BLaER1 treated with 17β-estradiol and CSF1 and Interleukin-3, amounts not matched to agents 10 nM and 100 nM (cell line): ENCODE measurements at regions not wholly inside any gene's neighbourhood (a gene's known extent, or its start where the extent isn't known, plus 50 kb on each side); places are given as distances from the start of the nearest gene placed in this dataset.

ENCODE experiments used
- H3K27ac ChIP-seq, 11 experiments: shearing (Covaris generic); formaldehyde crosslinking; 2 replicates each; pipeline ENCODE4 v1.8.1; 2022
- H3K27me3 ChIP-seq, 11 experiments: shearing (Covaris generic); formaldehyde crosslinking; 2 replicates each; pipeline ENCODE4 v1.8.1; 2022
- H3K36me3 ChIP-seq, 11 experiments: shearing (Covaris generic); formaldehyde crosslinking; 2 replicates each; pipeline ENCODE4 v1.8.1; 2022
- H3K4me1 ChIP-seq, 10 experiments: shearing (Covaris generic); formaldehyde crosslinking; 2 replicates each; pipeline ENCODE4 v1.8.1; 2022
- H3K4me2 ChIP-seq, 11 experiments: shearing (Covaris generic); formaldehyde crosslinking; 2 replicates each; pipeline ENCODE4 v1.8.1; 2022
- H3K4me3 ChIP-seq, 10 experiments: shearing (Covaris generic); formaldehyde crosslinking; 2 replicates each; pipeline ENCODE4 v1.8.1; 2022
- H3K9ac ChIP-seq, 11 experiments: shearing (Covaris generic); formaldehyde crosslinking; 2 replicates each; pipeline ENCODE4 v1.8.1; 2022
- H3K9me3 ChIP-seq, 11 experiments: shearing (Covaris generic); formaldehyde crosslinking; replicated peaks in 1 of 11; 2 replicates each; pipeline ENCODE4 v1.8.1; 2022
- H4K20me1 ChIP-seq, 11 experiments: shearing (Covaris generic); formaldehyde crosslinking; 2 replicates each; pipeline ENCODE4 v1.8.1; 2022
- Cebpa-rat ChIP-seq, 11 experiments: shearing (Covaris generic); IDR thresholded peaks; 2 replicates each; pipeline ENCODE4 v1.8.1; 2022

DNA sequence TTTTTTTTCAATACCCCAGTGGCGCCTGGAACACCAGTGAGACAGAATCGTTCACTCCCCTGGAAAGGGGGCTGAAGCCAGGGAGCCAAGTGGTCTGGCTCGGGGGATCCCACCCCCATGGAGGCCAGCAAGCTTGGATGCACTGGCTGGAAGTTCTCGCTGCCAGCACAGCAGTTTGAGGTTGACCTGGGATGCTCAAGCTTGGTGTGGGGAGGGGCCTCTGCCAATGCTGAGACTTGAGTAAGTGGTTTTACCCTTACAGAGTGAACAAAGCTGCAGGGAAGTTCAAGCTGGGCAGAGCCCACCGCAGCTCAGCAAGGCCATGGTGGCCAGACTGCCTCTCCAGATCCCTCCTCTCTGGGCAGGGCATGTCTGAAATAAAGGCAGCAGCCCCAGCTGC is 276.2 kb upstream of the CNTN6 start:
- Histone ChIP-seq H3K9me3 (no peaks in the 10 kb centered on the region), H3K27me3 (no peaks in the 10 kb centered on the region), H3K4me3 (no peak overlapping the region), H3K27ac (no peak overlapping the region), H3K36me3 (no peaks in the 10 kb centered on the region), H3K4me1 (no peaks in the 10 kb centered on the region), H3K9ac (no peak overlapping the region), H3K4me2 (no peak overlapping the region), H4K20me1 (no peaks in the 10 kb centered on the region)
- TF ChIP-seq Cebpa-rat (IDR thresholded peaks at IDR 0.05): no peak

DNA sequence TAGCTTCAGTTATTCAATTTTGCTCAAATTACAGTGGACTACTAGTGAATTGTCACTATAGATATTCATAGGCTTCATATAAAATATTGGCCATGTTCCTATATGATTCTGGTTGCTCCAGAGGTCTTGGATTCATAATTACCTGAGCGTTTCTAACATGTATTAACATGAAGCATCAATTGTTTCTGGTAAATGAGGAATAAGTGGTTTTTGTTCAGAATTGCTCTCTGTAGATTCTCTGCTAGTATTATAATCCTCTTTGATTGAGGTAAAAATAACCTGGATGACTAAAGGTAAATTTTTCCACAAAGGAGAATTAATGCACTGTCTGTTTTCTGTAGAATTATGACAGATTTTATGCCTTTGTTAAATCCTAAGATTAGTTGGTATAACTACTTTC is 258.1 kb upstream of the CNTN6 start:
- H3K4me3 ChIP-seq: no peak overlapping the region
- no peak for TF ChIP-seq Cebpa-rat (IDR thresholded peaks at IDR 0.05)

DNA sequence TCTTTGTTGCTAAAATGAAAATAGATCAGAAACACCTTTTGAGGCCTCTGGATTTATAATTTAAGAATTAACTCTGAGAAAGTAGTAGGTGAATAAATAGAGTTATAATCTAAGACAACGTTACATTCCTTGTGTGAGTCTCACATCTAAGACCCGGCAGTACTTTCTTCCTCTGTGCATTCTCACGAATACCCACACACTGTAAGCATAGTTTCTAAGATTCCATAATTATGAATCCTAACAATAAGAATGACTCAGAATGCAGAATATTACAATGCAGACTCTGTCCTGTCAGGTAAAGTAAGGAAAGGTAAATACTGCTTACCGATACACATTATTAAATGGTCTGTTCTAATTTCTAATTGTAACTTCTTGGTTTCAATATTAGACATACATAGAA is 257.7 kb upstream of the CNTN6 start:
- no peaks in the 10 kb centered on the region for H3K4me1 ChIP-seq
- H3K9me3 ChIP-seq: peaks cover 8 to 10% (median 9%) of the 10 kb centered on the region in 11 experiments
- H3K9ac ChIP-seq: no peak overlapping the region
- no peak overlapping the region for H3K27ac ChIP-seq
- no peak overlapping the region for H3K4me3 ChIP-seq
- TF ChIP-seq Cebpa-rat (IDR thresholded peaks at IDR 0.05): no peak
- no peaks in the 10 kb centered on the region for H3K36me3 ChIP-seq
- no peak overlapping the region for H3K4me2 ChIP-seq
- no peaks in the 10 kb centered on the region for H3K27me3 ChIP-seq
- no peaks in the 10 kb centered on the region for H4K20me1 ChIP-seq

More for the DNA sequence above, 258.1 kb upstream of the CNTN6 start:
- Histone ChIP-seq H3K9me3 (peaks cover 12 to 15% (median 13%) of the 10 kb centered on the region in 11 experiments), H4K20me1 (no peaks in the 10 kb centered on the region), H3K27ac (no peak overlapping the region), H3K4me1 (no peaks in the 10 kb centered on the region), H3K36me3 (no peaks in the 10 kb centered on the region), H3K9ac (no peak overlapping the region), H3K27me3 (no peaks in the 10 kb centered on the region), H3K4me2 (no peak overlapping the region)

DNA sequence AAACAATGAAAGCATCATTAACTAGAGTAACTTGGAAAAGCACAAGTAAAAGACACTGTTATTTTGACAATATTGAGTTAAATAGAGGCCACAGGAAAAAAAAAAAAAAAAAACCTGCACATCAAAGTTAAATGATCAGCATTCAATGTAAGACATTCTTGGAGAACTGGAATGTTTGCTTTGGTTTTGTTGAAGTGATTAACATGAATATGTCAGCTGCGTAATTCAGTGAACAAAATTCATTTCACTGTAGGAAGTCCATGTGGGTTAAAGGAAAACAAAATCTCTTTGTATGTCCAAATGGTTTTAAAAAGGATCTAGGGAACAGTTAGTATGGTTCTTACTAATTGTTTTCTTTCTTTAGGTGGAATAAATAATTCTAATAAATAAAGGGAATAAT is 252.8 kb upstream of the CNTN6 start:
- H3K27me3 ChIP-seq: no peaks in the 10 kb centered on the region
- H3K4me2 ChIP-seq: no peak overlapping the region
- no peaks in the 10 kb centered on the region for H3K4me1 ChIP-seq
- no peak overlapping the region for H3K9ac ChIP-seq
- H3K36me3 ChIP-seq: no peaks in the 10 kb centered on the region
- H4K20me1 ChIP-seq: no peaks in the 10 kb centered on the region
- H3K27ac ChIP-seq: no peak overlapping the region
- H3K9me3 ChIP-seq: no peaks in the 10 kb centered on the region
- no peak for TF ChIP-seq Cebpa-rat (IDR thresholded peaks at IDR 0.05)
- H3K4me3 ChIP-seq: no peak overlapping the region

DNA sequence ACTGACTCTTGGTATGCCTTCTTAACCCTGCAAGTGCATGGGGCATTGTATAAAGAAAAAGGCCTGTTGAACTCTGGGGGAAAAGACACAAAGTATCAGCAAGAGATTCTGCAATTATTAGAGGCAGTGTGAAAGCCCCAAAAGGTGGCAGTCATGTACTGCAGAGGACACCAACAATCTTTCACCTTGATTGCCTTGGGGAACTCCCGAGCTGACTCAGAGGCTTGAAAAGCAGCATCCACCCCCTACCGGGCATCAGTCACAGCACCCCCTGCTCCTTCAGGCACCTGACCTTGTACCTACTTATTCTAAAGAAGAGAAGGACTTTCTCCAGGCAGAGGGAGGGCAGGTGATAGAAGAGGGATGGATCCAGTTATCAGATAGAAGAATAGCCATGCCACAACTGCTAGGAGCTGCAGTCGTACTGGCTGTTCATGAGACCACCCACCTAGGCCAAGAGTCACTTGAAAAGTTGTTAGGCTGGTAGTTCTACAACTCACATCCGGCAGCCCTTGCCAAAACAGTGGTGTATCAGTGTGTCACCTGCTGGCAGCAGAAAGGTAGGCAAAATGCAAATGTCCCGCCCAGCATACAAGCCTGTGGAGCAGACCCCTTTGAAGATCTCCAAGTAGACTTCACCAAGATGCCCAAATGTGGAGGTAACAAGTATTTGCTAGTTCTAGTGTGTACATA is 241.6 kb upstream of the CNTN6 start:
- Histone ChIP-seq H3K27me3 (no peaks in the 10 kb centered on the region), H3K9me3 (peaks cover 0 to 21% (median 0%) of the 10 kb centered on the region in 11 experiments; a peak in 7 of 22 replicates), H3K27ac (no peak overlapping the region), H3K4me3 (no peak overlapping the region), H3K36me3 (no peaks in the 10 kb centered on the region), H3K4me1 (peaks cover 1 to 10% (median 4%) of the 10 kb centered on the region in 10 experiments; a peak in 15 of 20 replicates), H3K9ac (no peak overlapping the region), H3K4me2 (no peak overlapping the region), H4K20me1 (no peaks in the 10 kb centered on the region)
- no peak for TF ChIP-seq Cebpa-rat (IDR thresholded peaks at IDR 0.05)

DNA sequence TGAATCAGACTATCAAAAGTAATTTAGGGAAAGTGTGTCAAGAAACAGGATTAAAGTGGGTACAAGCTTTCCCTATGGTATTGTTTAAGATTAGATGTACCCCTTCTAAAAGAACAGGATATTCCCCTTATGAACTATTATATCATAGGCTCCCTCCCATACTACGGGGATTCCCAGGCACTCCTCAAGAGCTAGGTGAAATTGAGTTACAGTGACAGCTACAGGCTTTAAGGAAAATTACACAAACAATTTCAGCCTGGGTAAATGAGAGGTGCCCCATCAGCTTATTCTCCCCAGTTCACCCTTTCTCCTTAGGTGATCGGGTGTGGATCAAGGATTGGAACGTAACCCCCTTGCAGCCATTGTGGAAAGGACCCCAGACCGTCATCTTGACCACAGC is 240.8 kb upstream of the CNTN6 start:
- H3K27ac ChIP-seq: no peak overlapping the region
- peaks cover 8 to 18% (median 11%) of the 10 kb centered on the region in 10 experiments; a peak in 16 of 20 replicates for H3K4me1 ChIP-seq
- no peaks in the 10 kb centered on the region for H3K36me3 ChIP-seq
- TF ChIP-seq Cebpa-rat (IDR thresholded peaks at IDR 0.05): no peak
- H3K4me3 ChIP-seq: no peak overlapping the region
- H4K20me1 ChIP-seq: no peaks in the 10 kb centered on the region
- no peak overlapping the region for H3K4me2 ChIP-seq
- peaks cover 0 to 21% (median 0%) of the 10 kb centered on the region in 11 experiments; a peak in 7 of 22 replicates for H3K9me3 ChIP-seq
- H3K27me3 ChIP-seq: no peaks in the 10 kb centered on the region
- H3K9ac ChIP-seq: no peak overlapping the region

DNA sequence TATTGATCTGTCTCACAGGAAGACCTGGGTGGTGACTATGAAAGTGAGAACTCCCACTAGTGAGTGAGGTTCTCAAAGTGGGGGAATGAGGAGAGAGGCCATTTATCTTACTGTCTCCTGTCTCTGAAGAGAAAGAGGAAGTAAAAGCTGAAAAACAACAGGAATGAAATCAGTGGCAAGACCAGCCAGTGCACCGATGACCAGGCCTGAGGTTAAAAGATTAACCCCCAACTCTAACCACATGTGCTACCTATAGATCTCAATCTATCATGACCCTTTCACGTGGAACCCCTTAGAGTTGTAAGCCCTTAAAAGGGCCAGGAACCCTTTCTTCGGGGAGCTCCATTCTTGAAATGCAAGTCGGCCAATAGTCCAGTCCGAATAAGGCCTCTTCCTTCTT is 239.3 kb upstream of the CNTN6 start:
- no peak for TF ChIP-seq Cebpa-rat (IDR thresholded peaks at IDR 0.05)
- H4K20me1 ChIP-seq: no peaks in the 10 kb centered on the region
- H3K4me1 ChIP-seq: peaks cover 8 to 23% (median 12%) of the 10 kb centered on the region in 10 experiments; a peak in 16 of 20 replicates
- no peak overlapping the region for H3K4me3 ChIP-seq
- no peaks in the 10 kb centered on the region for H3K27me3 ChIP-seq
- peaks cover 0 to 21% (median 0%) of the 10 kb centered on the region in 11 experiments; a peak in 7 of 22 replicates for H3K9me3 ChIP-seq
- H3K9ac ChIP-seq: no peak overlapping the region
- H3K4me2 ChIP-seq: no peak overlapping the region
- H3K36me3 ChIP-seq: no peaks in the 10 kb centered on the region
- H3K27ac ChIP-seq: no peak overlapping the region

DNA sequence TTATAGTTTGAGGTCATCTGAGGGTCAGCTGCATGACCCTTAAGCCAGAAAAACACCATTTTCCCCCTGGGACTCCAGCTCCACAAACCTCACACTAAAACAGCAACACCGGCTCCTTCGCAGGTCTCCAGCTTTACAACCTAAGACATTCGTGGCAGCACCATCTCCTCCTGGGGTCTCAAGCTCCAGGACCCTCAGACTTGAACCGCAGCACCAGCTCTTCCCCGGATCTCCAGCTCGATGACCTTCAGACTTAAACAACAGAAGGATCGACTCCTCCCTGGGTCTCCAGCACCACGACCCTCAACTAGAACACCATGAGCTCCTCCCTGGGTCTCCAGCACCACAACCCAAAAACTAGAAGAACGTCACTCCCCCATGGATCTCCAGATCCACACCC is 233.7 kb upstream of the CNTN6 start:
- no peak overlapping the region for H3K9ac ChIP-seq
- no peaks in the 10 kb centered on the region for H3K36me3 ChIP-seq
- H3K27ac ChIP-seq: no peak overlapping the region
- peaks cover 0 to 32% (median 6%) of the 10 kb centered on the region in 11 experiments; a peak in 8 of 22 replicates for H3K9me3 ChIP-seq
- H4K20me1 ChIP-seq: no peaks in the 10 kb centered on the region
- peaks cover 8 to 23% (median 12%) of the 10 kb centered on the region in 10 experiments; a peak in 16 of 20 replicates for H3K4me1 ChIP-seq
- no peak overlapping the region for H3K4me3 ChIP-seq
- no peaks in the 10 kb centered on the region for H3K27me3 ChIP-seq
- no peak overlapping the region for H3K4me2 ChIP-seq
- TF ChIP-seq Cebpa-rat (IDR thresholded peaks at IDR 0.05): no peak

DNA sequence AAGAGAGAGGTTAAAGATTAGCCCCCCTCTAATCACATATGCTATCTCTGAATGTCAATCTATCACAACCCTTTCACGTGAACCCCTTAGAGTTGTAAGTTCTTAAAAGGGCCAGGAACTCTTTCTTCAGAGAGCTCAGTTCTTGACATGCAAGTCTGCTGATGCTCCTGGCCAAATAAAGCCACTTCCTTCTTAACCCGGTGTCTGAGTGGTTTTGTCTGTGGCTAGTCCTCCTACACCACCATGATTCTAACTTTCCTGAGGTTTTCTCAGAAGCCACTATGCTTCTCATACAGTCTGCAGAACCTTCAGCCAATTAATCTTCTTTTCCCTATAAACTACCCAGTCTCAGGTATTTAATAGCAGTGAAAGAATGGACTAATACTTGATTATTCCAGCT is 231.1 kb upstream of the CNTN6 start:
- no peaks in the 10 kb centered on the region for H3K27me3 ChIP-seq
- peaks cover 0 to 30% (median 6%) of the 10 kb centered on the region in 11 experiments; a peak in 8 of 22 replicates for H3K9me3 ChIP-seq
- no peak overlapping the region for H3K4me2 ChIP-seq
- H3K27ac ChIP-seq: no peak overlapping the region
- no peak for TF ChIP-seq Cebpa-rat (IDR thresholded peaks at IDR 0.05)
- no peaks in the 10 kb centered on the region for H3K36me3 ChIP-seq
- no peak overlapping the region for H3K4me3 ChIP-seq
- H3K9ac ChIP-seq: no peak overlapping the region
- H4K20me1 ChIP-seq: no peaks in the 10 kb centered on the region
- peaks cover under 1 to 8% (median 3%) of the 10 kb centered on the region in 10 experiments; a peak in 15 of 20 replicates for H3K4me1 ChIP-seq

DNA sequence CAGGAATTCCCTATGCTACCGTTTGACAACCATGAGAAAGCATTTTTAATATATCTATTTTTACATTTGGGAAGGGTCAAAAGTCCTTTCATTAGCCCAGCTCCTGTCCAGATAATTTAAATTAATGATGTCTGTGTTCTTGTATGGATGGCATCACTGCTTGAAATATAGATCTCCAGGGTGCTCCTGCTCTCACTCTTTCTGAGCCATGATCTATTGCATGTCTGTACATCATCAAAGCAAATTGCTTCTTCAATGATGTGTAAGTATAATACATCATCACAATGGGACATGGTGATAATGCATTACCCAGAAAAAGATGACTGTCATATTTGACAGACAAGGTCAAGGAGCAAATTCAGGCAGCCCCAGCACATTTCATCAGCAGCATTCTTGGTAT is 223.6 kb upstream of the CNTN6 start:
- Histone ChIP-seq H3K4me1 (no peaks in the 10 kb centered on the region), H3K4me2 (no peak overlapping the region), H3K27me3 (no peaks in the 10 kb centered on the region), H3K27ac (no peak overlapping the region), H3K36me3 (no peaks in the 10 kb centered on the region), H4K20me1 (no peaks in the 10 kb centered on the region), H3K9me3 (no peaks in the 10 kb centered on the region), H3K4me3 (no peak overlapping the region), H3K9ac (no peak overlapping the region)
- TF ChIP-seq Cebpa-rat (IDR thresholded peaks at IDR 0.05): no peak
